ENCODE measurements at regions not wholly inside any gene's neighbourhood (a gene's known extent, or its start where the extent isn't known, plus 50 kb on each side); places are given as distances from the start of the nearest gene placed in this dataset.
A peak's percentile ranks its signal among the peaks of the same experiment; 100 is the strongest.

DNA sequence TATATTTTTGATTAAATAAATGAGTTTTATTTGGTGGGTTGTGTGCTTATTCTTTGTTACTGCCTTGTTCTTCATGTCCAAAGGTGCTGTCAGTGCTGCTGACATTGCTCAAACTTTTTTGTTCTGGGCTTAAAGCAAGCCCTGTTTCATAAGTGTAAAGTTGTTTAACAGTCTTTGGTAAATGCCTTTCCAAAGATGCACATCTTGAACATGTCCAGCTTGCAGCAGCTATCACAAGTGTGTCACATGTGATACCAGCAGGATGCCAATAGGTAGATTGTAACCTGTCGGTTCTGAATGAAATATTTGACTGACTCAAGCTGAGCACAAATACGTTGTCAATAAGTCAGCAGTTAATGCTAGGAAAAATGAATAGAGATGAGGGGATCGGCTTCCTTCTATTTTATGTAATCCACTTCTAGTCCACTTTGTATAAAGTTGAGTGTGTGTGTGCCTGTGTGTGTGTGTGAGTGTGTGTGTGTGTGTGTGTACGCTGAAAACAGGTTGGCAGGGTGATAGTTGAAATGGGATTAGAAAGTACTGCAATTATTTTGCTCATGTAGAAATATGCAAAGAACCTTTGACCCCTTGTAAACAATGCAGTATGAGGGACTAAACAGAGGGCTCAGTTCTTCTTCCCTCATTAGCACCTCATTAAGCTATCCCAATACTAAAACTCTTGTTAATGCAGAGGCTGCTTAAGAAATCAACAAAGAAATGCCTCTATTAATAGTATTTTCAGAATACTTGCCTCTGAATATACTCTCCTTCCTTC lies 986.5 kb downstream of the TUSC7 start:
- ChIA-PET CTCF (no interaction called here), POLR2A (no interaction called here)
- no peak overlapping the region for H3K9ac ChIP-seq
- H3K79me2 ChIP-seq (ENCODE audit: insufficient read depth) = no peaks in the 10 kb centered on the region
- H4K20me1 ChIP-seq (ENCODE audit: insufficient read depth) = no peaks in the 10 kb centered on the region
- WGBS (ENCODE audit: low lambda C conversion rate) = 91% methylated on average over 4 of the region's 4 CpGs
- H3F3A ChIP-seq (replicated peaks; ENCODE audit: insufficient read depth) = peaks cover 8% of the 10 kb centered on the region
- H3K27ac ChIP-seq (ENCODE audit: low read depth in 2 of 2, low read length in 1 of 2) = no peak overlapping the region
- H3K27me3 ChIP-seq (ENCODE audit: insufficient read depth) = no peaks in the 10 kb centered on the region
- TF ChIP-seq, protein P1, sequence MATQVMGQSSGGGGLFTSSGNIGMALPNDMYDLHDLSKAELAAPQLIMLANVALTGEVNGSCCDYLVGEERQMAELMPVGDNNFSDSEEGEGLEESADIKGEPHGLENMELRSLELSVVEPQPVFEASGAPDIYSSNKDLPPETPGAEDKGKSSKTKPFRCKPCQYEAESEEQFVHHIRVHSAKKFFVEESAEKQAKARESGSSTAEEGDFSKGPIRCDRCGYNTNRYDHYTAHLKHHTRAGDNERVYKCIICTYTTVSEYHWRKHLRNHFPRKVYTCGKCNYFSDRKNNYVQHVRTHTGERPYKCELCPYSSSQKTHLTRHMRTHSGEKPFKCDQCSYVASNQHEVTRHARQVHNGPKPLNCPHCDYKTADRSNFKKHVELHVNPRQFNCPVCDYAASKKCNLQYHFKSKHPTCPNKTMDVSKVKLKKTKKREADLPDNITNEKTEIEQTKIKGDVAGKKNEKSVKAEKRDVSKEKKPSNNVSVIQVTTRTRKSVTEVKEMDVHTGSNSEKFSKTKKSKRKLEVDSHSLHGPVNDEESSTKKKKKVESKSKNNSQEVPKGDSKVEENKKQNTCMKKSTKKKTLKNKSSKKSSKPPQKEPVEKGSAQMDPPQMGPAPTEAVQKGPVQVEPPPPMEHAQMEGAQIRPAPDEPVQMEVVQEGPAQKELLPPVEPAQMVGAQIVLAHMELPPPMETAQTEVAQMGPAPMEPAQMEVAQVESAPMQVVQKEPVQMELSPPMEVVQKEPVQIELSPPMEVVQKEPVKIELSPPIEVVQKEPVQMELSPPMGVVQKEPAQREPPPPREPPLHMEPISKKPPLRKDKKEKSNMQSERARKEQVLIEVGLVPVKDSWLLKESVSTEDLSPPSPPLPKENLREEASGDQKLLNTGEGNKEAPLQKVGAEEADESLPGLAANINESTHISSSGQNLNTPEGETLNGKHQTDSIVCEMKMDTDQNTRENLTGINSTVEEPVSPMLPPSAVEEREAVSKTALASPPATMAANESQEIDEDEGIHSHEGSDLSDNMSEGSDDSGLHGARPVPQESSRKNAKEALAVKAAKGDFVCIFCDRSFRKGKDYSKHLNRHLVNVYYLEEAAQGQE (IDR thresholded peaks at IDR 0.05; ENCODE audit: low read depth, low read length) = no peak
- TF ChIP-seq, protein P2, sequence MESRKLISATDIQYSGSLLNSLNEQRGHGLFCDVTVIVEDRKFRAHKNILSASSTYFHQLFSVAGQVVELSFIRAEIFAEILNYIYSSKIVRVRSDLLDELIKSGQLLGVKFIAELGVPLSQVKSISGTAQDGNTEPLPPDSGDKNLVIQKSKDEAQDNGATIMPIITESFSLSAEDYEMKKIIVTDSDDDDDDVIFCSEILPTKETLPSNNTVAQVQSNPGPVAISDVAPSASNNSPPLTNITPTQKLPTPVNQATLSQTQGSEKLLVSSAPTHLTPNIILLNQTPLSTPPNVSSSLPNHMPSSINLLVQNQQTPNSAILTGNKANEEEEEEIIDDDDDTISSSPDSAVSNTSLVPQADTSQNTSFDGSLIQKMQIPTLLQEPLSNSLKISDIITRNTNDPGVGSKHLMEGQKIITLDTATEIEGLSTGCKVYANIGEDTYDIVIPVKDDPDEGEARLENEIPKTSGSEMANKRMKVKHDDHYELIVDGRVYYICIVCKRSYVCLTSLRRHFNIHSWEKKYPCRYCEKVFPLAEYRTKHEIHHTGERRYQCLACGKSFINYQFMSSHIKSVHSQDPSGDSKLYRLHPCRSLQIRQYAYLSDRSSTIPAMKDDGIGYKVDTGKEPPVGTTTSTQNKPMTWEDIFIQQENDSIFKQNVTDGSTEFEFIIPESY (IDR thresholded peaks at IDR 0.05; ENCODE audit: borderline replicate concordance, low read depth) = no peak
- no peak for TF ChIP-seq FOXJ3 (CRISPR knock-in tag; IDR thresholded peaks at IDR 0.05)
- no peak for TF ChIP-seq YY1 (IDR thresholded peaks at IDR 0.05; ENCODE audit: low read depth)
- TF ChIP-seq GABPA (IDR thresholded peaks at IDR 0.05; ENCODE audit: low read depth) = no peak
- TF ChIP-seq EP300 (IDR thresholded peaks at IDR 0.05; ENCODE audit: borderline replicate concordance in 1 of 2, low read depth in 1 of 2, low read length in 1 of 2) = no peak
- no peak for TF ChIP-seq RFX5 (IDR thresholded peaks at IDR 0.05; ENCODE audit: low read length)
- TF ChIP-seq FOSL2 (IDR thresholded peaks at IDR 0.05; ENCODE audit: borderline replicate concordance, low read depth) = no peak
- TF ChIP-seq FOXM1 (IDR thresholded peaks at IDR 0.05; ENCODE audit: low read depth) = no peak
- H3K4me3 ChIP-seq (ENCODE audit: low read depth in 2 of 2, low read length in 1 of 2) = no peak overlapping the region
- peaks cover 3 to 4% of the 10 kb centered on the region in 2 experiments; a peak in 1 of 4 replicates for H3K4me1 ChIP-seq (ENCODE audit: control insufficient read depth in 1 of 2, insufficient read depth in 2 of 2, low read depth in 1 of 2, low read length in 1 of 2)
- no peak overlapping the region for H3K4me2 ChIP-seq
- no peaks in the 10 kb centered on the region for H3K9me2 ChIP-seq
- DNase-seq = no peak
- no peaks in the 10 kb centered on the region for H3K9me3 ChIP-seq
- H3K36me3 ChIP-seq (replicated peaks in 1 of 2; ENCODE audit: control insufficient read depth in 1 of 2, insufficient read depth in 2 of 2, low read length in 1 of 2) = no peaks in the 10 kb centered on the region
- H2AFZ ChIP-seq (ENCODE audit: low read depth) = no peak overlapping the region

DNA sequence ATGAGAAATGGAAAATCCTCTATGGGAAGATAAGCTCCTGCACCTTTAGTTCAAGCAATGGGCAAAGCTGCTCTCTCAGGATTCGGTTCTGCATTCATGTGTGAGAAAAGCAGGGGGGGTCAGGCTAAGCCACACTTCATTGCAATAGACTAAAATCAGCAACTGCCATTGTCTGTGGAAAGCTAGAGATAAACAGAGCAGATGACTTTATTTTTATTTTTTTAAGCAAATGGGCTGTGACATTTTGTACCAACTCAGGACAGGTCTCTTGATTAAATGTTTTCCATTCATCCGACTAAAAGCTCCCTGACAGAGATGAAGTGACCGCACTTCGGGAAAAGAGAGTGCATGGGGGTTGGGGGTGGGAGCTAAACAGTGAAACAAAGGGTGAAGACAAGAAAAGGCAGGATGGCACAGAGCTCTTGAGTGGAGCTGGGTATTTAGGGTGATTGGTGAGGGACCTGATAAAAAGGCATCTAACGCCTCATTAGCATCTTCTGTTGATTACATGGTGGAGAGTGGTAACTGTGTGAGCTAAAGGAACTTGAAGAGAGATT lies 987.4 kb downstream of the TUSC7 start:
- DNase-seq = peak; percentile 4
- ChIA-PET POLR2A (no interaction called here), CTCF (interaction anchor here (0.6 to 1.7 kb wide), 3 partner anchors 12 to 926 kb away, joined by 3 to 5 read pairs (median 3); no protein-coding TSS in a partner anchor)
- no peak overlapping the region for H3K27ac ChIP-seq (ENCODE audit: low read depth in 2 of 2, low read length in 1 of 2)
- no peaks in the 10 kb centered on the region for H3K36me3 ChIP-seq (replicated peaks in 1 of 2; ENCODE audit: control insufficient read depth in 1 of 2, insufficient read depth in 2 of 2, low read length in 1 of 2)
- no peak overlapping the region for H3K4me3 ChIP-seq (ENCODE audit: low read depth in 2 of 2, low read length in 1 of 2)
- WGBS (ENCODE audit: low lambda C conversion rate) = 91% methylated on average over 5 of the region's 5 CpGs
- H3F3A ChIP-seq (replicated peaks; ENCODE audit: insufficient read depth) = peaks cover 8% of the 10 kb centered on the region
- no peak overlapping the region for H2AFZ ChIP-seq (ENCODE audit: low read depth)
- no peaks in the 10 kb centered on the region for H3K79me2 ChIP-seq (ENCODE audit: insufficient read depth)
- H3K27me3 ChIP-seq (ENCODE audit: insufficient read depth) = no peaks in the 10 kb centered on the region
- no peaks in the 10 kb centered on the region for H4K20me1 ChIP-seq (ENCODE audit: insufficient read depth)
- no peak overlapping the region for H3K4me2 ChIP-seq
- no peaks in the 10 kb centered on the region for H3K9me3 ChIP-seq
- peaks cover 3 to 8% of the 10 kb centered on the region in 2 experiments; a peak in 2 of 4 replicates for H3K4me1 ChIP-seq (ENCODE audit: control insufficient read depth in 1 of 2, insufficient read depth in 2 of 2, low read depth in 1 of 2, low read length in 1 of 2)
- H3K9me2 ChIP-seq = no peaks in the 10 kb centered on the region
- H3K9ac ChIP-seq = no peak overlapping the region
- TF ChIP-seq, protein P3, sequence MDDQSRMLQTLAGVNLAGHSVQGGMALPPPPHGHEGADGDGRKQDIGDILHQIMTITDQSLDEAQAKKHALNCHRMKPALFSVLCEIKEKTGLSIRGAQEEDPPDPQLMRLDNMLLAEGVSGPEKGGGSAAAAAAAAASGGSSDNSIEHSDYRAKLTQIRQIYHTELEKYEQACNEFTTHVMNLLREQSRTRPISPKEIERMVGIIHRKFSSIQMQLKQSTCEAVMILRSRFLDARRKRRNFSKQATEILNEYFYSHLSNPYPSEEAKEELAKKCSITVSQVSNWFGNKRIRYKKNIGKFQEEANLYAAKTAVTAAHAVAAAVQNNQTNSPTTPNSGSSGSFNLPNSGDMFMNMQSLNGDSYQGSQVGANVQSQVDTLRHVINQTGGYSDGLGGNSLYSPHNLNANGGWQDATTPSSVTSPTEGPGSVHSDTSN (IDR thresholded peaks at IDR 0.05) = no peak
- TF ChIP-seq RXRA (IDR thresholded peaks at IDR 0.05; ENCODE audit: borderline replicate concordance, low read depth) (no peak), NRF1 (IDR thresholded peaks at IDR 0.05; ENCODE audit: low read depth, low read length) (no peak), RFX5 (IDR thresholded peaks at IDR 0.05; ENCODE audit: low read length) (no peak), ELF1 (IDR thresholded peaks at IDR 0.05) (no peak)
- TF ChIP-seq, protein P4, sequence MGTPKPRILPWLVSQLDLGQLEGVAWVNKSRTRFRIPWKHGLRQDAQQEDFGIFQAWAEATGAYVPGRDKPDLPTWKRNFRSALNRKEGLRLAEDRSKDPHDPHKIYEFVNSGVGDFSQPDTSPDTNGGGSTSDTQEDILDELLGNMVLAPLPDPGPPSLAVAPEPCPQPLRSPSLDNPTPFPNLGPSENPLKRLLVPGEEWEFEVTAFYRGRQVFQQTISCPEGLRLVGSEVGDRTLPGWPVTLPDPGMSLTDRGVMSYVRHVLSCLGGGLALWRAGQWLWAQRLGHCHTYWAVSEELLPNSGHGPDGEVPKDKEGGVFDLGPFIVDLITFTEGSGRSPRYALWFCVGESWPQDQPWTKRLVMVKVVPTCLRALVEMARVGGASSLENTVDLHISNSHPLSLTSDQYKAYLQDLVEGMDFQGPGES (IDR thresholded peaks at IDR 0.05; ENCODE audit: low read depth, low read length) = no peak
- TF ChIP-seq, protein P1 (IDR thresholded peaks at IDR 0.05; ENCODE audit: low read depth, low read length) = no peak
